PC-9 (cell line): ENCODE measurements at regions not wholly inside any gene's neighbourhood (a gene's known extent, or its start where the extent isn't known, plus 50 kb on each side); places are given as distances from the start of the nearest gene placed in this dataset.

Experiments
- CTCF ChIP-seq: fragments of 200-600 bp; sonication (generic); conservative IDR thresholded peaks from 2 replicates; pipeline ENCODE4 v1.6.1; 2017; ENCODE audit warnings: mixed run types, antibody characterized with exemption, mild to moderate bottlenecking, moderate library complexity
- EZH2 ChIP-seq: fragments of 200-600 bp; sonication (generic); IDR thresholded peaks from 2 replicates; pipeline ENCODE4 v1.8.0; 2017; ENCODE audit warnings: antibody characterized with exemption, low read depth

- TF ChIP-seq CTCF (no peak), EZH2 (no peak)
Measured at GRCh38 chr4:44038811-44039210, 409.8 kb downstream of the KCTD8 start.
